ENCODE measurements at regions not wholly inside any gene's neighbourhood (a gene's known extent, or its start where the extent isn't known, plus 50 kb on each side); places are given as distances from the start of the nearest gene placed in this dataset.
"Not testable (repeated sequence)": the region's sequence is repeated elsewhere in the genome, so short reads cannot be mapped to it uniquely, and the experiment has no call there.

DNA sequence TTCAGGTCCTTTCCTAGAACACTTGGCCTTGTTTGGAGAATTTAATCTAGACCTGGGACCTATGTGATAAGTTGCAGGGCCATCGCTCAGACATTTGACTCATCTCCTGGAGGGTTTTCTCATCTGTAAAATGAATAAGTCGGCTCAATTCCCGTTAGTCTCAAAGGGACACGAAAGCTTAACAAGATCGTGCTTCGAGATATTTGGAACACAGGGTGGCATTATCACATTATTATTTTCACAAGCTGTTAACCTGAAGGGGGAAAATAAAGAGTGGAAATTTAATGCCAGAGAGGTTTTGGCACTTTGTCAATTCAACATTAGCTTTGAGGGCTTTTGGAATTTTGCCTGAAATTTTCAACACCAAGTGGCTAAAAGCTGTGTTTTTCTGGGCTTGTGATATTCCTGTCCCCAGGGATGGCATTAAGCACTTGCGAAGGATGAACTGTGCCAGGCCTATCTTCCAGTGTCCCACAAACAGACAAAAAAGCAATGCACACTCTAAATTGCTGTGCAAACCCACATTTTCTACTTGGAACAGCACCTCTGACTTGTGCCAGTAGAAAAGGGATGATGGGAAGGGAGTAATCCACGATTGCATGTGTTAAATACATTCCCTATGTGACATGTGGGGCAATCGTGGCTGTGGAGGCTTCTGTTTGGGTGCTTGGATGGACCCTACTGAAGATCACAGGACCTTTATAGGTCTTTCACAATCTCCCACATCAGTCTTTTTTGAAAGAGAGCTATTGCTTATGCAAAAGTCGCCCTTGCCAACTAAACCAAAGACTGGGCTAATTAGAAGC is 478.7 kb downstream of the MFSD1 start:
- no peak for DNase-seq

DNA sequence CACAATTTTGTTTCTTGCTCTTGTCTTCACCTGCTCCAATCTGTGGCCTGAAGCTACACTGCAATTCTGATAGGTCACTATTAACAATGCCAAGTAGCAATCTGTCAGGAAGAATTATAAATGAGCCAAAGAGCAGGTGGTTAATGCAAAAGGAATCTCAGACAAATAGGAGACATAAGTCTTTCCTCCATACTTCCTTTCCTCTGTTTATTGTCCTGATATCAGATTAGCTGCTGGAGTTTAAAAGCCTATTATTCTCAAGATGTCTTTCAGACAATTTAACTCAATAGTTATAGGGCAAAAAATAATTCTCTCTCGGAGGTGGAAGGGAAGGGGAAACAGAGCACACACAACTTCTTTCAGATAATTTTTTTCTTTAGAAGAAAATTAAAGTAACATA is 491.6 kb downstream of the MFSD1 start:
- no peak for DNase-seq

DNA sequence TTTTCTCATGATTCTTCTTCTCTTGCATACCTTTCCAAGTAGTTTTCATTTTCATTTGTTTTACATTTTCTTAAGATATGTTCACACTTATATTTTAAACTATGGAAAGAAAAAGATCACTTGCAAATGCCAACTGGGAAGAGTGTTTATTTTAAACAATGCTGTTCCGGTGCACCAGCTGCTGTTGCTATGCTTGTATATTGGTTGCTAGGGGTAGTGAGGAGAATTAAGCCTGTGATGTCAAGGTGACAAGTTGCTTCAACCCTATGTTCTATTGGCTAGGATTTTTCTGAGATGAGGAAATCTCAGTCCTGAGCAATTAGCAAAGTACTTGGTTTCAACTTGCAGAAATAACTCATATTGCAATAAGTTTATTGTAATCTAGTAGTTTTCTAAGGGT is 500.1 kb downstream of the MFSD1 start:
- DNase-seq = no peak

DNA sequence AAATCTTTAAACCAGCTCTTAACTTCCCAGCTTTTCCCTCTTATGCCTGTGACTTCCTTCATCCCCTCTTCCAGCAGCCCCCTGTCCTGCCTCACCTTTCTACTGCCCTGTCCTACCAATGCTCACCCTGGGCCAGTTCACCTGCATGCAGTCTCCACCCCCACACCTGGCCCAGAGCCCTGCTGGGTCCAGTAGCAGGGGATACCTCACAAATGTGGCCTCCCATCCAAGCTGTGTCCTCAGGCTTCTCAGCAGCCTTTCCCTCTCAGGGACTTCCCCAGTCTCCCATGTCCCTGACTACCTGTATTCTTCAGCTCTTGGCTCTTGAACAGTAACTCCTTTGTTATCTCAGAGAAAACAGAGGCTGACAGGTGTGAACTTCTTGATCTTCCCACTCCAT is 503.2 kb downstream of the MFSD1 start:
- no peak for DNase-seq

DNA sequence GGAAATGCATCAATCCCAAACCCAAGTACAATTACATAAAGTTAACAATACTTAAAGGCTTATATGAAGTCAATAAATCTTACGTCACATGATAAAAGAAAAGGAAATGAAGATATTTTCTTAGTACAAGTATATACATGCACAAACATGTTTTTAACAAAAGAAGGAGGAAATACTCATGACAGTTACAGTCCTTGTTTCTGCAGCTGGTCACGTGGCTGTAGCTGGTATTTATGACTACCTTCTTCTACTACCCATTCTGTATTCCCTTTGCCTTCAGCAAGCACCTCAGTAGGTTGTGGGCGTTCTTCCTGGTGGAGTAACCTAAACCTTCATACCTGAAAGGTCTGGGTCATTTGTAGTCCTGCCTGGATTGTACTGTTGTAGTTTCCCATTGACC is 514.9 kb downstream of the MFSD1 start:
- not testable (repeated sequence) for DNase-seq

DNA sequence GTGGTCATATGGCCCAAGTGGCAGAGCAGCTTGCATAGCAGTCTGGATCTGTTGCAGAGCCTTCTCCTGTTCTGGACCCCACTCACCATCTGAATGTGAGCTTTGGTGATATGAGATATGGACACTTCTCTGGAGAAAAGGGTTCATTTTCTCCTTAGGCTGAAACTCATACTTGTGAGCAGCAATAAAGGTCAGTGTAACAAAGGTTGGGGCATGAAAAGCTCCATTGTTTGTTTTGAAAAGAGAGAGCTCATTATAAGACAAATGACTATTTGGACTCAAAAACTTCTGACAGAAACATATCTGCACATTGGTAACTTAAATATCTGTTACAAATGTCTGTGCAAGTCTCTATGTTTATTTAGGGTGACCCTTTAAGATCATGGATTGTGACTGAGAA is 517.3 kb downstream of the MFSD1 start:
- DNase-seq = no peak

DNA sequence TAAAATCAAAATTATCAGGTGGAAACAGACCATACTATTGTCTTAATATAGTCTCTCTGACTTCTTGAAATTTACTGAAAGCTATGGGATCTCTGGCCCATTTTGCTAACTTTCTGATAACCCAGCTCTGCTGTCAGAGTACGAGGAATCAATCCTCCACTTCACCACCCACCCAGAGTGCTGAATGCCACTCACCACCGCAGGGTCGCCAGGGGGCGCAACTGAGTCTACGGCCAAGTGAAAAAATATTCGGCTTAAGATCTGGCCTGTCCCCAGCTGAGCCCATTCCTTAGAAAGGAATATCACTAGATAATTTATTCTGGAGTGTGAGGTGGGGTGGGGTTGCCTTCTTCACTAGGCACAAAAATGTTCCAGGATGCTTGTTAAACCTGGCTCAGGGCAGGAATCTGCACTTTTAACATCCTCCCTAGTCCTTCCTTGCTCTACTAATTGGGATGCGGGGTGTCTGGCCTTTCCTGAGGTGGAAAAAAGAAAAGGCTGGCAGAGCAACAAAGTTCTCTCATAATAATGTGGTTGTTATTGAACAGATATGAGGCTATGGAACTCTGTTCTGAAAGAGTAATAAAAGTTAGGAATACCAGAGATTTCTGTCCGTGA is 520.6 kb downstream of the MFSD1 start:
- DNase-seq = no peak

DNA sequence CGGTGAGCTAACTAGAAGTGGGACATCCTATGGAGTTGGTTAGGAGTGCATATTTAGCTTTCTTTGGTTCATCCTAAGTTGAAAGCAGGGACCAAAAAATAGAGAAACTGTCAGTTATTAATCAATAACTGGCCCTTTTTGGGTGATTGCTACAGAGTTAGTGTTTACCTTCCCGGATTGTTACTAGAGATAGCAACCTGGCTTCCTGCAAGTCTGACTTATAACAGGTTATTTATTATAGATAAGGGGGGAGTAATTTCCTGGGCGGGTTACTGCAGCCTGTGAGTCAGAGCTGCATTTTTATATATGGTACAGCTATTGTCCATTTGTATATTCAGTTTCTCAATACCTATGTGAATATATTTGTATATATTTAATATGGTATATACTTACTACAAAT is 522.0 kb downstream of the MFSD1 start:
- DNase-seq = no peak

DNA sequence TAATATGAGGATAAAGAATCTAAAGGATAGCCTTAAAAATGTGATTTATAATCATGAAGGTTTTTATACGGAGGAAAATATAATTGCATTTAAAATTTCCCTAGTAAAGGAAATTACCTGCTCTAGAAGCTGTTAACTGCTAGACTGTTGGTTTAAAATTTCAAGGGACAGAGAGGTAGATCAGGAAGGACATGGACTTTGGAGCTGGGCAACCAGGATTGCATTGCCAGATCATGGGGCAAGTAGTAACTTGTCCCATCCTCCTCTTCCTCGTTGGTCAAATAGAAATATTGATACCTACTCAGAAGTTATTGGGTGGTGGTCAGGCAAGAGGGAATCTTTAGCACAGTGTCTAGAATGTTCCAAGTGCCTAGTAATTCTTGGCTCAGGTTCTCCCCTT is 525.1 kb downstream of the MFSD1 start:
- DNase-seq = no peak

DNA sequence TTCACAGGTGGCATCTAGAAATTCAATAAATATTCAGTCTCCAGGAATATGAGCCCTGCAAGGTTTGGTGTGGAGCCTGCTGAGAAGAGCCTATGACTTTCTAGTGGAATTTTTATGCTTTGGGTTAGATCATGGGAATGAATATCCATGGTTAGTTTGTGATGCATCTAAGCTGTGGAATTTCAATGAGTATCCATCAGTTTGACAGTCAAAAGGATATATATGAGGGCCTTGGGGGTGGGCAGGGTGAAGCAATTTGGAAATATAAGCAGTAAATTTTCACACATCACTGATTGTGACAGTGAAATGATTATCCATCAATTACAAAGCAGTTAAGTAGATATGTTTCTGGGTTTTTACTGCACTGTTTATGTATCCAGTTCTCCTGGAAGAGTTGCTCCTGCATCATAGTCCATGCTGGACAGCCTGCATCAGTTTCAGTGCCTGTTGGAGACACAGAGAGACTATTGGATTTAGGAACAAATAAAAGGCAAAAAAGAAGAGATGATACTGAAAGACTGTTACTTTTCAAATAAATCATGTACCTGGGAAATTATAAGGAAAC is 530.8 kb downstream of the MFSD1 start:
- no peak for DNase-seq

DNA sequence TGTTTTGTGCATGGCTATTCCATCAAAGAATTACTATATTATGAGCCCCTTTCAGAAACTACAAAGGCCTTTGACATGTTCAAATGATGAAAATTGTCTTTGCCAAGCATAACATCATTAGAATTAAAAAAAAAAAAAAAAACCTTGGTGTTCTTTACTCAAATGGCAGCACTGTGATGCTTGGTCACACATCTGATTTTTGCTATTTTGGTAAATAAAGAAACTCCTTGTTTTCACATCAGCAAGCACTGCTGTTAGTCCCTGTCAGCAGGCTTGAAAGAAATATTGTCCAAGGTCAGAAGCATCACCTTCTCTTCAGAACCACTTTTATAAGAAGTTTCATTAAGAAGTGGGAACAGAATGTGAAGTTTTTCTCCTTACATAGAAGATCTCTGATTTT is 537.3 kb downstream of the MFSD1 start:
- DNase-seq = no peak

DNA sequence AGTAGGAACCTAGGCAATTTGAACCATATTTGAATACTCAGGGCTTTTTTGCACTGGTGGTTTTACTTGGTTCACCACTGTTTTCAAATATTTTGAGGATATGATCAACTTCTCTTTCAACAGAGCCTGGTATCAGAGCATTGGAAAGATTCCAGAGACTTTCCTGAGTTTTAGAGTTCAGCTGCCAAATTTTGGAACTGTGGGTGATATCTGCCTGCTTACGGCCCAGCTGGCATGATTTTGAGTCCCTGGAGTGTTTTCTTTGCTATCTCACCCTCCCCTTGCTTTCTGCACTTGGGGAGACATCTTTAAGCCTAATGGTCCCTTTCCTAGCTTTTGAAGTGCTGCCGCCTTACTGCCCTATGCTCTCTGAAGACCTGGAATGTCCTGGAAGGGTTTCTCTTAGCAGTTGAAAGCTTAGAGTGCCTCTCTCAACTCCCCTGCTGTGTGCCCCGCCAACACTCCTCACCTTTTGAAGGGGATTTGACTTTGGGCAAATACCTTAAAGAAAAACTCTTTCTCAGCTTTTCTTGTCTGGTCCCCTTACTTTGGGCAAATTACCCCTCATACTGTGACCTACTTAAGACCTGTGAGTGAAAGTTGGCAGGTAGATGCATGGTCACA is 539.1 kb downstream of the MFSD1 start:
- no peak for DNase-seq

DNA sequence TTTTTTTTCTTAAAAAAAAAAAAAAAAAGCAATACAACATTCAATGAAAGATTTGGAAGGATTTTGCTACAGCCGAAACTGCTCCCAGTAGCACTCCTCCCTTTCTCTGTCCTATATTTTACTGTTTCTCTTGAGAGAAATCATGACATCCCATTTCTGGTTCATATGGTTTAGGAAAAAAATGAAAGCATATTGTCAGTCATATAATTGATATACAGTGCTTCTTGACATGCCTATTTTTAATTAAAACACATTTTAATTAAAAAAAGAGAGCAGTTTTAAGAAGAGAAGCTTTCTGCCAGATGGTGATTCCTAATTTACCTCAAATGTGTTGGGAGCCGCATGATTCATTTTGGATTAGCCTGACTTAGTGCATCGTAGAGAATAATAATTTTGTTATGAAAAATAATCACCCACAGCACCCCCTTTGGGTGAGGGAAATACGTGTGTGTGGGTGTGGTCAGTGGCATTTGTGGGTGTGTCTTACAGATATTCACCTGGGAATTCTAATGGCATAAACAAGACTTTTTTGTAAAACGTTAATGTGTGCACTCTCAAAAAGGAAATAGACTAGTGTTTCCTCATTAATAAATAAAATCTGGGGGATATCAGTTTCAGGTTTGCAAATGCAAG is 544.5 kb downstream of the MFSD1 start:
- no peak for DNase-seq

DNA sequence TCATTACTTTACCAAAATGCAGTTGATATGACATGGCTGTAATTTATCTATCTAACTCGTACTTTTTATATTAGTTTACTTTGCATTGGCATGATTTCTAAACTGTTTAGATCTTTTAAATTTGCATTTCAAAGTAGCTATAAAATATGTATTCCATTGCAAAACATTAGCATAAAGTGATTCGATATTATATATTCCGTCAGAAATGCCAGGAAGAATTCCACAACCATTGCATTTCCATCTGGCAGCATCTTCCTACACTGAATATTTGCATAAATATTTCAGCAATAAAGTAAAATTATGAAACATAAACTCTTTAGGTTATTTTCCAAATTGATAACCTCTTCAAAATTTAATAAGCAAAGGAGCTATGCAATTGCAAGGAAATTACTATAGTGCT is 546.6 kb downstream of the MFSD1 start:
- DNase-seq = no peak

DNA sequence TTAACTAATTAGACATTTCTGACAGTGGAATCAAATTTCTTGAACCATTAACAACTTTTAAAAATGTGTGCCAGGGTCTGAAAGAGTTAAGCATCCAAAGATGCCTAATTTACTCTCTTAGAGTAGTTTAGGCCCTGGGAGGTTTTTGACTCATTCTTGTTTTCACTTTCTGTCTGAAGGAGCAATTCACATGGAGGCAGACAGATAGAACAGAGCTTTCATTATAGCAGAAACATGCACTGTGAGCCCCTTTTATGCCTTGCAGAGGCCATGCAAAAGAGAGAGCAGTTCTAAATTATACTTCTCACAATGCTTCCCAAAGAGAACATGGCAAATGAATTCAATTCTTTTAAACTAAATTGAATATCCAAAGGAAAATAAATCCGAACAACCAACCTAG is 554.8 kb downstream of the MFSD1 start:
- DNase-seq = no peak

DNA sequence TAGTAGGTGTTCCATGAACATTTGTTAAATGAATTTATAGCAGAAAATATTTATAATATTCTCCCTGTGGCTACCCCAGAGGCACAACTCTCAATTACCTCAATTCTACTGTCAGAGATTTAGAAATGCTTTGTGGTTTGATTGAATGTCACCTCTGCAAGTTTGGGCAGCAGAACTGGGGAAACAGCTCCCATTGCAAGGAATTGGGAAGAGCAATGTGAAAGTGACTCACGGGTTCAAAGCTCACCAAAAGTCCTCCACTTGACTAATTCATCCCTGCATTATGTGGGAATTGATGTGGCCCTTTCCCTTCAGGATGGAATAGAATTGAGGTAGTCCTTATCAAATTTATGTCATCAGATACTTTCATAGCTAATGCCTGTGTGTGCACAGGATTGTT is 562.7 kb downstream of the MFSD1 start:
- no peak for DNase-seq

DNA sequence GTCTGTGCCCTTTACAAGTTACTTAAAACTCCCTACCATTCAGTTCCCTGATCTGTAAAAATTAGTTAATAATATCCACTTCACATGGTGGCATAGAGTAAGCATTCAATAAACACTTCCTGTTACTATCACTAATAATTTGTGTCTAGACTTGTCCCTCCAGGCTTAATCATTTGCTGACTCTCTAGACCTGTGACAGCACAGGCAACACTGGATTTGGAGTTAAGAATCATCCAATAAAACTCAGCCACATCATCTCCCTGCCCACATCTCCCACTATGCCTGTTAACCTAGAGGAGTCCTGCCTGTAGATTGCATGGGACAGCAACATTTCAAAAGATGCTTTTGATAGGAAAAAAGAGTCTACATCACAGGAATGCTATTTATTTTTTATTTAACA is 564.6 kb downstream of the MFSD1 start:
- DNase-seq = no peak

DNA sequence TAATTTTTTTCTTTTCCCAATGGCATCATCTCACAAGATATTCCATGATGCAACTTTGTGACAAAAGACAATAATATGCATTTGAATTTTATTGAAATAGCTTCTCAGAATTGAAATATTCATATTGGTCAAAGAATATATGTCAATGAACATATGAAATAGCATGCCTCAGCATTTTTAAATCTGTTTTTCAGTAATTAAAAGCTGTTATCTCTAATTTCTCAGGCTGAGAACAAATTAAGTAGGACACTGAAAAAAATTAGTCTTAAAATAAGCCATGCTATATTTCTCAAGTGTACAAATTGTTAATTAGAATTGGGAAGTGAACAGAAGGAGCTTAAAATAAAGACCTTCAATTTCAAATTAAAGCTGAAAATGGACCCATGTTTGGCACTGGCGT is 570.1 kb downstream of the MFSD1 start:
- DNase-seq = no peak

DNA sequence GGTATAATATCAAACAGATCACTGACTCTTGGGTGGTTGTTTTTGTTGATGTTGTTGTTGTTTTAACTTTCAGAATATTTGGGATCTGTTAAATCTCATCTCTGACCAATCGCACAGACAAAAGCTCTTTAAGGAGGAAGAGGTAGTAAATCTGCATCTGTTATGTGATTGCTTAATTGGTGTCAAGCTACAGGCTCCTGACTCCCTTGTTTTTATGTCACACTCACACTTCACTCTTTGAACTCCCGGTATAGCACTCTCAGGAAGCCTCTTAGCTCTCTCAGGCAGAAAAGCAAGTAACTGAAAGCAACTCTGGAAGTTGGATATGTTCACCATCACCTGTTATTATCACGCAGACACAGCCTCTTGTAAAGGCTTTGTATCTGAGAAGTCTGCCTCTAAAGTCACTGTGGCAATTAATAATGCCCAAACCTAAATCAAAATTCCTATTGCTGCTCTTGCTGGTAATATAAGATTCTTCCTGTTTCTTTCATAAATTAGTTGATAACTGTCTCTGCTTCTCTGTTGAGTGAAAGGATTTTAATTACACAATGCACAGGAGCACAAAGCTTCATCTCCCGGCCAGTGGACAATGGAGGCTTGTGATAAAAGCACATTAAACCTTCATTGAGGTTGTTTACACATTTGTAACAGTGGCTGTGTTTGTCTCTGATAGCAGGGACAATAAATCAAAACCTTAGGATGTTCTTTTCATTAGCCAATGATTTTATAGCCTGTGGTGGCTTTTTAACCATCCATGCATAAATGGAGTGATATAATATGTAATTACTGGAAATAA is 576.7 kb downstream of the MFSD1 start:
- no peak for DNase-seq

DNA sequence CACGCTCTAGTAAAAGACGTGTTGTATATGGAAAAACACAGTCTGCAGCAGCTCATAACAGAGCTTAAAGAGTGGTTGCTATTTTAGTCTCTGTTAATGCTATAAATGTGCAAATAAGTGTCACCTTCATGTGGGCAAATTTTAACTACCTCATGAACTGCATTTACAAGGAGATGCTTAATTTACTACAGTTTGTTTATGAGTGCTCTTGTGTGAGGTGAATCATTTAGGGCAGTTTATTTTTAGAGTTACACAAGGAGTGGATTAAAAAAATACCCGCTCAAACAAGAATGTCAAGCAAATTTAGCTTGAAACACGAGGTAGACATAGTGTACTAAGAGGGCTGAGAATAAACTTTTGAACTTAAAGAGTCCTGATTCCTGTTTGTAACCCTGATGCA is 579.0 kb downstream of the MFSD1 start:
- no peak for DNase-seq

DNA sequence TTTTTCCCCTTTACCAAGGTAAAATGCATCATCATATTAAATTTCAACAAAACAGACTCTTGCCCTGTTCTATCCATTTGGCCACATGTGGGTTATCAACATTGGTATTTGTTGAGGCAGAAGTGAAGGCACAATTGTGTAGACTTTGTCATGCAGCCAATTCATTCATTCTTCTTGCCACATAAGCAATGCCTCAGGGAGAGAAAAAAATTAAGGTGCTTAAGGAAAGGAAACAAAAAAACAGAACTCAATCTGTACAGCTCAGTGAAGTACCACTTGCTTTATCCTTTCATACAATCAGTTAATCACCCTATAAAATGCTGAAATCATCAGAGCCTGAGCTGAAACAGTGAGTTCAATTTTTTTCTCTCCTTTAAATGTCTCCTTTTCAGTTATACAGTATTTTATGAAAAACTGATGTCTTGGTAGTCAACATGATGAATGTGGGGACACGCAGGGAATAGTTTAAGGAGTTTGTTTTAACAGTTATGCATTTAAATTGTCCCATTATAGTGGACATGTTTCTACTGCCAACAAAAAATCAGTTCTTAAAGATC is 588.9 kb downstream of the MFSD1 start:
- DNase-seq = no peak

DNA sequence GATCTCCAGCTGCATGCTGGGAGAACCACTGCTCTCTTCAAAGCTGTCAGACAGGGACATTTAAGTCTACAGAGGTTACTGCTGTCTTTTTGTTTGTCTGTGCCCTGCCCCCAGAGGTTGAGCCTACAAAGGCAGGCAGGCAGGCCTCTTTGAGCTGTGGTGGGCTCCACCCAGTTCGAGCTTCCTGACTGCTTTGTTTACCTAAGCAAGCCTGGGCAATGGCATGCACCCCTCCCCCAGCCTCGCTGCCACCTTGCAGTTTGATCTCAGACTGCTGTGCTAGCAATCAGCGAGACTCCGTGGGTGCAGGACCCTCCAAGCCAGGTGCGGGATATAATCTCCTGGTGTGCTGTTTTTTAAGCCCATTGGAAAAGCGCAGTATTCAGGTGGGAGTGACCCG is 591.0 kb upstream of the IL12A start:
- not testable (repeated sequence) for DNase-seq
